ENCODE measurements at regions not wholly inside any gene's neighbourhood (a gene's known extent, or its start where the extent isn't known, plus 50 kb on each side); places are given as distances from the start of the nearest gene placed in this dataset.

- Histone ChIP-seq H3K27ac (ENCODE audit: poor library complexity, severe bottlenecking) (no peak overlapping the region), H3K27me3 (ENCODE audit: insufficient read depth, poor library complexity, severe bottlenecking) (no peaks in the 10 kb centered on the region), H3K4me1 (ENCODE audit: insufficient read depth, poor library complexity, severe bottlenecking) (no peaks in the 10 kb centered on the region), H3K4me3 (ENCODE audit: severe bottlenecking) (no peak overlapping the region), H3K36me3 (ENCODE audit: low read depth) (no peaks in the 10 kb centered on the region), H3K9me3 (ENCODE audit: severe bottlenecking) (no peaks in the 10 kb centered on the region)
- no peak for TF ChIP-seq CTCF (IDR thresholded peaks at IDR 0.05; ENCODE audit: poor library complexity, severe bottlenecking)
- DNase-seq (ENCODE audit: low spot score) (no peak), ATAC-seq (ENCODE audit: low read depth) (no peak)
These were observed 318.5 kb upstream of the B3GALT2 start for GRCh38 chr1:193504920-193505319.

GRCh38 chr1:193498088-193498655, 311.8 kb upstream of the B3GALT2 start:
- TF ChIP-seq CTCF (IDR thresholded peaks at IDR 0.05; ENCODE audit: poor library complexity, severe bottlenecking): no peak
- Histone ChIP-seq H3K27me3 (ENCODE audit: insufficient read depth, poor library complexity, severe bottlenecking) (no peaks in the 10 kb centered on the region), H3K27ac (ENCODE audit: poor library complexity, severe bottlenecking) (no peak overlapping the region), H3K4me1 (ENCODE audit: insufficient read depth, poor library complexity, severe bottlenecking) (no peaks in the 10 kb centered on the region), H3K4me3 (ENCODE audit: severe bottlenecking) (no peak overlapping the region), H3K36me3 (ENCODE audit: low read depth) (no peaks in the 10 kb centered on the region), H3K9me3 (ENCODE audit: severe bottlenecking) (no peaks in the 10 kb centered on the region)
- DNase-seq (ENCODE audit: low spot score): no peak
- no peak for ATAC-seq (ENCODE audit: low read depth)

- H3K9me3 ChIP-seq (ENCODE audit: severe bottlenecking): no peaks in the 10 kb centered on the region
- no peak for TF ChIP-seq CTCF (IDR thresholded peaks at IDR 0.05; ENCODE audit: poor library complexity, severe bottlenecking)
- no peak overlapping the region for H3K27ac ChIP-seq (ENCODE audit: poor library complexity, severe bottlenecking)
- H3K4me1 ChIP-seq (ENCODE audit: insufficient read depth, poor library complexity, severe bottlenecking): no peaks in the 10 kb centered on the region
- no peaks in the 10 kb centered on the region for H3K27me3 ChIP-seq (ENCODE audit: insufficient read depth, poor library complexity, severe bottlenecking)
- H3K36me3 ChIP-seq (ENCODE audit: low read depth): no peaks in the 10 kb centered on the region
- H3K4me3 ChIP-seq (ENCODE audit: severe bottlenecking): no peak overlapping the region
- DNase-seq (ENCODE audit: low spot score) (no peak), ATAC-seq (ENCODE audit: low read depth) (no peak)
These were observed 308.0 kb upstream of the B3GALT2 start for GRCh38 chr1:193494368-193494767.

- no peaks in the 10 kb centered on the region for H3K9me3 ChIP-seq (ENCODE audit: severe bottlenecking)
- no peak overlapping the region for H3K4me3 ChIP-seq (ENCODE audit: severe bottlenecking)
- peaks cover 4% of the 10 kb centered on the region for H3K4me1 ChIP-seq (ENCODE audit: insufficient read depth, poor library complexity, severe bottlenecking)
- TF ChIP-seq CTCF (IDR thresholded peaks at IDR 0.05; ENCODE audit: poor library complexity, severe bottlenecking): no peak
- H3K36me3 ChIP-seq (ENCODE audit: low read depth): no peaks in the 10 kb centered on the region
- no peak for ATAC-seq (ENCODE audit: low read depth)
- H3K27me3 ChIP-seq (ENCODE audit: insufficient read depth, poor library complexity, severe bottlenecking): no peaks in the 10 kb centered on the region
- H3K27ac ChIP-seq (ENCODE audit: poor library complexity, severe bottlenecking): no peak overlapping the region
- DNase-seq (ENCODE audit: low spot score): no peak
These were observed 302.8 kb upstream of the B3GALT2 start for GRCh38 chr1:193489191-193489590.

GRCh38 chr1:193487722-193488121, 301.3 kb upstream of the B3GALT2 start:
- no peak for ATAC-seq (ENCODE audit: low read depth)
- H3K27me3 ChIP-seq (ENCODE audit: insufficient read depth, poor library complexity, severe bottlenecking): no peaks in the 10 kb centered on the region
- H3K27ac ChIP-seq (ENCODE audit: poor library complexity, severe bottlenecking): no peak overlapping the region
- no peaks in the 10 kb centered on the region for H3K36me3 ChIP-seq (ENCODE audit: low read depth)
- peaks cover 4% of the 10 kb centered on the region for H3K4me1 ChIP-seq (ENCODE audit: insufficient read depth, poor library complexity, severe bottlenecking)
- H3K4me3 ChIP-seq (ENCODE audit: severe bottlenecking): no peak overlapping the region
- no peaks in the 10 kb centered on the region for H3K9me3 ChIP-seq (ENCODE audit: severe bottlenecking)
- no peak for TF ChIP-seq CTCF (IDR thresholded peaks at IDR 0.05; ENCODE audit: poor library complexity, severe bottlenecking)
- no peak for DNase-seq (ENCODE audit: low spot score)

Data from RWPE2 (cell line).